HEK293 (cell line): ENCODE measurements at regions not wholly inside any gene's neighbourhood (a gene's known extent, or its start where the extent isn't known, plus 50 kb on each side); places are given as distances from the start of the nearest gene placed in this dataset.

Source experiments
- CTCF ChIA-PET: fragments of 350-600 bp; formaldehyde crosslinking; extraction: SDS; loops from one replicate; lab custom pipeline; 2021; ENCODE audit warnings: antibody characterized with exemption; lab: Yijun Ruan, JAX
- POLR2A ChIA-PET: fragments of 300-600 bp; formaldehyde crosslinking; extraction: SDS; loops from one replicate; lab custom pipeline; 2020; ENCODE audit warnings: antibody characterized with exemption, inconsistent platforms; lab: Yijun Ruan, JAX
- H3K27ac ChIP-seq: fragments of 200-500 bp; sonication (Bioruptor generic); 2 replicates; pipeline ENCODE4 v1.5.1; 2014; ENCODE audit warnings: low read depth, low read length, control low read depth, inconsistent platforms; ENCODE audit errors: extremely low read depth
- H3K36me3 ChIP-seq, 2 experiments: fragments of 200-500 bp in 1 of 2; sonication (Bioruptor generic) in 1 of 2; 1 replicate in 1 of 2; 2 replicates in 1 of 2; pipeline ENCODE4 v1.5.1; 2014 to 2017; ENCODE audit warnings: inconsistent platforms in 2 of 2, low read length in 2 of 2; ENCODE audit not compliant: control insufficient read depth in 2 of 2, insufficient read depth in 1 of 2
- H3K4me1 ChIP-seq: fragments of 200-500 bp; sonication (Bioruptor generic); 2 replicates; pipeline ENCODE4 v1.5.1; 2014; ENCODE audit warnings: mild to moderate bottlenecking, low read length, inconsistent platforms; ENCODE audit not compliant: control insufficient read depth, insufficient read depth
- H3K4me3 ChIP-seq: 2 replicates; pipeline ENCODE4 v1.5.1; 2011; ENCODE audit warnings: low read depth, mild to moderate bottlenecking, control low read depth, low read length, moderate library complexity
- H3K9me3 ChIP-seq: fragments of 200-500 bp; sonication (Bioruptor generic); 2 replicates; pipeline ENCODE4 v1.5.1; 2014; ENCODE audit warnings: low read depth, low read length, inconsistent platforms; ENCODE audit not compliant: control insufficient read depth, insufficient read depth
- OSR2 ChIP-seq: fragments of 450-650 bp; formaldehyde crosslinking; IDR thresholded peaks from 2 replicates; pipeline ENCODE4 v1.5.1; 2016; ENCODE audit warnings: missing biosample characterization, missing genetic modification characterization
- PRDM2 ChIP-seq: fragments of 450-650 bp; formaldehyde crosslinking; IDR thresholded peaks from 2 replicates; pipeline ENCODE4 v1.5.1; 2016; ENCODE audit warnings: missing biosample characterization, missing genetic modification characterization, borderline replicate concordance
- PRDM6 ChIP-seq: fragments of 450-650 bp; formaldehyde crosslinking; IDR thresholded peaks from 2 replicates; pipeline ENCODE4 v1.5.1; 2017; ENCODE audit warnings: missing biosample characterization, missing genetic modification characterization
- RBAK ChIP-seq: fragments of 450-650 bp; formaldehyde crosslinking; IDR thresholded peaks from 2 replicates; pipeline ENCODE4 v1.5.1; 2016; ENCODE audit warnings: missing biosample characterization, missing genetic modification characterization
- SETDB1 ChIP-seq: IDR thresholded peaks from one replicate; pipeline ENCODE4 v1.6.1; 2017; ENCODE audit warnings: mild to moderate bottlenecking, low read length, moderate library complexity, mixed read lengths; ENCODE audit not compliant: insufficient read length
- ZNF366 ChIP-seq: fragments of 450-650 bp; formaldehyde crosslinking; conservative IDR thresholded peaks from 2 replicates; pipeline ENCODE4 v1.5.1; 2016; ENCODE audit warnings: missing biosample characterization, missing genetic modification characterization
- ZNF560 ChIP-seq: fragments of 450-650 bp; formaldehyde crosslinking; IDR thresholded peaks from 2 replicates; pipeline ENCODE4 v1.5.1; 2017; ENCODE audit warnings: missing biosample characterization, missing genetic modification characterization, borderline replicate concordance
- ZNF664 ChIP-seq: fragments of 450-650 bp; formaldehyde crosslinking; IDR thresholded peaks from 2 replicates; pipeline ENCODE4 v1.5.1; 2016; ENCODE audit warnings: missing biosample characterization, missing genetic modification characterization
- ZNF837 ChIP-seq: fragments of 450-650 bp; formaldehyde crosslinking; IDR thresholded peaks from 2 replicates; pipeline ENCODE4 v1.5.1; 2016; ENCODE audit warnings: missing biosample characterization, missing genetic modification characterization
- TF ChIP-seq, protein P1 (sequence below): fragments of 450-650 bp; IDR thresholded peaks from 2 replicates; pipeline ENCODE4 v1.5.1; 2018; ENCODE audit warnings: missing biosample characterization, mild to moderate bottlenecking, missing genetic modification characterization
- TF ChIP-seq, protein P2 (sequence below): fragments of 450-650 bp; formaldehyde crosslinking; IDR thresholded peaks from 2 replicates; pipeline ENCODE4 v1.5.1; 2016; ENCODE audit warnings: missing biosample characterization, missing genetic modification characterization, borderline replicate concordance
- TF ChIP-seq, protein P3 (sequence below): fragments of 450-650 bp; formaldehyde crosslinking; conservative IDR thresholded peaks from 2 replicates; pipeline ENCODE4 v1.5.1; 2016; ENCODE audit warnings: low read depth, missing biosample characterization, missing genetic modification characterization

DNA sequence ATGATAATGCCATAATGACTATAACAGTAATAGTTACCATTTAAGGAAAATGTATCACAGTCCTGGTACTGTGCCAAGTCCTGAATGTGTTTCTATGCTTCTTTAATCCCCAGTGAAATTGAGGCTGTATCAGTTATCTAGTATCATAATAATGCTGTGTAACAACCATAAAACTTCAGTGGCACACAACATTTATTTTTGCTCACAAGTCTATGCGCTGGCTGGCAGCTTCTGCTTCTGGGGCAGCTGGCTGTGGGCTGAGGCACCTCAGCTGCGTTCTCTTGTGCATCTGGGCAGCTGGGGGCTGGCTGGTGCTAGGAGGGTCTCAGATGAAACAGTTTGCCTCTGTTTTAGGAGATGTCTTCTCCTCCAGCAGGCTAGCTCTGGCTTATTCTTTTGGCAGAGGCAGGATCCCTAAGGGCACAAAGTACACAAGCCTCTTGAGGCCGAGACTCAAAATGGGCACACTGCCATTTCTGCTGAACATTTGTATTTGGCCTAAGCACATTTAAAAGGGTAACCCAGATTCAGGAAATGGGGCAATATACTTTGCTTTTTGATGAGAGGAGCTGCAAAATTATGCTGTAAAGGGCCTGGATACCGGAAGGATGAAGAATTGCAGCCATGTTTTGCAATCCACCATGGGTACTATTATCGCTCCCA, 62.6 kb upstream of the DHX15 start:
- Histone ChIP-seq H3K36me3 (no peaks in the 10 kb centered on the region), H3K4me3 (no peak overlapping the region), H3K9me3 (no peaks in the 10 kb centered on the region), H3K4me1 (no peaks in the 10 kb centered on the region), H3K27ac (no peak overlapping the region)
- TF ChIP-seq RBAK (peak; percentile 63; the same call in 1 of the 2 replicates), ZNF560 (tag by site-specific recombination) (no peak), OSR2 (peak; percentile 75)
- ChIA-PET POLR2A (no interaction called here), CTCF (no interaction called here)

GRCh38 chr4:24650849-24651640, 66.7 kb upstream of the DHX15 start:
- ChIA-PET POLR2A (no interaction called here), CTCF (no interaction called here)
- Histone ChIP-seq H3K9me3 (no peaks in the 10 kb centered on the region), H3K4me3 (no peak overlapping the region), H3K4me1 (peaks cover under 1% of the 10 kb centered on the region; the same call in 1 of the 2 replicates), H3K36me3 (no peaks in the 10 kb centered on the region), H3K27ac (no peak overlapping the region)
- no peak for TF ChIP-seq PRDM2 (tag by site-specific recombination)
- TF ChIP-seq, protein P1, sequence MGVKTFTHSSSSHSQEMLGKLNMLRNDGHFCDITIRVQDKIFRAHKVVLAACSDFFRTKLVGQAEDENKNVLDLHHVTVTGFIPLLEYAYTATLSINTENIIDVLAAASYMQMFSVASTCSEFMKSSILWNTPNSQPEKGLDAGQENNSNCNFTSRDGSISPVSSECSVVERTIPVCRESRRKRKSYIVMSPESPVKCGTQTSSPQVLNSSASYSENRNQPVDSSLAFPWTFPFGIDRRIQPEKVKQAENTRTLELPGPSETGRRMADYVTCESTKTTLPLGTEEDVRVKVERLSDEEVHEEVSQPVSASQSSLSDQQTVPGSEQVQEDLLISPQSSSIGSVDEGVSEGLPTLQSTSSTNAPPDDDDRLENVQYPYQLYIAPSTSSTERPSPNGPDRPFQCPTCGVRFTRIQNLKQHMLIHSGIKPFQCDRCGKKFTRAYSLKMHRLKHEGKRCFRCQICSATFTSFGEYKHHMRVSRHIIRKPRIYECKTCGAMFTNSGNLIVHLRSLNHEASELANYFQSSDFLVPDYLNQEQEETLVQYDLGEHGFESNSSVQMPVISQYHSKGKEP (tag by site-specific recombination) = no peak
- TF ChIP-seq SETDB1 = no peak
- TF ChIP-seq, protein P2, sequence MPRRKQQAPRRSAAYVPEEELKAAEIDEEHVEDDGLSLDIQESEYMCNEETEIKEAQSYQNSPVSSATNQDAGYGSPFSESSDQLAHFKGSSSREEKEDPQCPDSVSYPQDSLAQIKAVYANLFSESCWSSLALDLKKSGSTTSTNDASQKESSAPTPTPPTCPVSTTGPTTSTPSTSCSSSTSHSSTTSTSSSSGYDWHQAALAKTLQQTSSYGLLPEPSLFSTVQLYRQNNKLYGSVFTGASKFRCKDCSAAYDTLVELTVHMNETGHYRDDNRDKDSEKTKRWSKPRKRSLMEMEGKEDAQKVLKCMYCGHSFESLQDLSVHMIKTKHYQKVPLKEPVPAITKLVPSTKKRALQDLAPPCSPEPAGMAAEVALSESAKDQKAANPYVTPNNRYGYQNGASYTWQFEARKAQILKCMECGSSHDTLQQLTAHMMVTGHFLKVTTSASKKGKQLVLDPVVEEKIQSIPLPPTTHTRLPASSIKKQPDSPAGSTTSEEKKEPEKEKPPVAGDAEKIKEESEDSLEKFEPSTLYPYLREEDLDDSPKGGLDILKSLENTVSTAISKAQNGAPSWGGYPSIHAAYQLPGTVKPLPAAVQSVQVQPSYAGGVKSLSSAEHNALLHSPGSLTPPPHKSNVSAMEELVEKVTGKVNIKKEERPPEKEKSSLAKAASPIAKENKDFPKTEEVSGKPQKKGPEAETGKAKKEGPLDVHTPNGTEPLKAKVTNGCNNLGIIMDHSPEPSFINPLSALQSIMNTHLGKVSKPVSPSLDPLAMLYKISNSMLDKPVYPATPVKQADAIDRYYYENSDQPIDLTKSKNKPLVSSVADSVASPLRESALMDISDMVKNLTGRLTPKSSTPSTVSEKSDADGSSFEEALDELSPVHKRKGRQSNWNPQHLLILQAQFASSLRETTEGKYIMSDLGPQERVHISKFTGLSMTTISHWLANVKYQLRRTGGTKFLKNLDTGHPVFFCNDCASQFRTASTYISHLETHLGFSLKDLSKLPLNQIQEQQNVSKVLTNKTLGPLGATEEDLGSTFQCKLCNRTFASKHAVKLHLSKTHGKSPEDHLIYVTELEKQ (tag by site-specific recombination) = no peak
- TF ChIP-seq, protein P3, sequence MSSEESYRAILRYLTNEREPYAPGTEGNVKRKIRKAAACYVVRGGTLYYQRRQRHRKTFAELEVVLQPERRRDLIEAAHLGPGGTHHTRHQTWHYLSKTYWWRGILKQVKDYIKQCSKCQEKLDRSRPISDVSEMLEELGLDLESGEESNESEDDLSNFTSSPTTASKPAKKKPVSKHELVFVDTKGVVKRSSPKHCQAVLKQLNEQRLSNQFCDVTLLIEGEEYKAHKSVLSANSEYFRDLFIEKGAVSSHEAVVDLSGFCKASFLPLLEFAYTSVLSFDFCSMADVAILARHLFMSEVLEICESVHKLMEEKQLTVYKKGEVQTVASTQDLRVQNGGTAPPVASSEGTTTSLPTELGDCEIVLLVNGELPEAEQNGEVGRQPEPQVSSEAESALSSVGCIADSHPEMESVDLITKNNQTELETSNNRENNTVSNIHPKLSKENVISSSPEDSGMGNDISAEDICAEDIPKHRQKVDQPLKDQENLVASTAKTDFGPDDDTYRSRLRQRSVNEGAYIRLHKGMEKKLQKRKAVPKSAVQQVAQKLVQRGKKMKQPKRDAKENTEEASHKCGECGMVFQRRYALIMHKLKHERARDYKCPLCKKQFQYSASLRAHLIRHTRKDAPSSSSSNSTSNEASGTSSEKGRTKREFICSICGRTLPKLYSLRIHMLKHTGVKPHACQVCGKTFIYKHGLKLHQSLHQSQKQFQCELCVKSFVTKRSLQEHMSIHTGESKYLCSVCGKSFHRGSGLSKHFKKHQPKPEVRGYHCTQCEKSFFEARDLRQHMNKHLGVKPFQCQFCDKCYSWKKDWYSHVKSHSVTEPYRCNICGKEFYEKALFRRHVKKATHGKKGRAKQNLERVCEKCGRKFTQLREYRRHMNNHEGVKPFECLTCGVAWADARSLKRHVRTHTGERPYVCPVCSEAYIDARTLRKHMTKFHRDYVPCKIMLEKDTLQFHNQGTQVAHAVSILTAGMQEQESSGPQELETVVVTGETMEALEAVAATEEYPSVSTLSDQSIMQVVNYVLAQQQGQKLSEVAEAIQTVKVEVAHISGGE = no peak
- TF ChIP-seq ZNF664 (tag by site-specific recombination) = no peak
- TF ChIP-seq ZNF837 (tag by site-specific recombination) = no peak
- TF ChIP-seq ZNF366 = no peak
- TF ChIP-seq PRDM6 (tag by site-specific recombination) = no peak
